Endothelial cell of umbilical vein (primary cell): ENCODE measurements at regions not wholly inside any gene's neighbourhood (a gene's known extent, or its start where the extent isn't known, plus 50 kb on each side); places are given as distances from the start of the nearest gene placed in this dataset.

ENCODE experiments used
- BruUV-seq: library from RNA; stranded (reverse); fragments of 400-500 nt; replicated peaks from 2 replicates; lab custom pipeline; 2021; lab: Mats Ljungman, UMichigan
- CTCF ChIA-PET: fragments of 300-600, 350-600 bp; sonication (Branson Sonifier 250); formaldehyde crosslinking; loops from one replicate; lab custom pipeline; 2021; ENCODE audit warnings: antibody characterized with exemption, inconsistent platforms; lab: Charles Lee
- POLR2A ChIA-PET: fragments of 300-600, 350-600 bp; sonication (Branson Sonifier 250); formaldehyde crosslinking; loops from one replicate; lab custom pipeline; 2021; ENCODE audit warnings: antibody characterized with exemption, inconsistent platforms; lab: Charles Lee
- DNase-seq: peaks from one replicate; pipeline ENCODE4 v3.0.0-alpha.2; 2011; ENCODE audit warnings: low read depth, low spot score
- FAIRE-seq: peaks from 2 replicates; lab custom pipeline; 2011; peaks lifted over from hg19 to GRCh38; lab: Jason Lieb, UNC
- H2AFZ ChIP-seq: 2 replicates; pipeline ENCODE4 v1.6.0; 2012; ENCODE audit warnings: low read depth, low read length, control low read depth, inconsistent platforms
- H3K27ac ChIP-seq: 2 replicates; pipeline ENCODE4 v1.5.1; 2011; ENCODE audit warnings: low read depth, mild to moderate bottlenecking, control low read depth, low read length, moderate library complexity; ENCODE audit not compliant: insufficient read depth
- H3K27me3 ChIP-seq, 2 experiments: 2 replicates each; pipeline versions ENCODE4 v1.6.0 to v1.6.1; 2011; ENCODE audit warnings: low read length in 2 of 2, mixed read lengths in 1 of 2; ENCODE audit not compliant: control insufficient read depth in 2 of 2, insufficient read depth in 2 of 2
- H3K36me3 ChIP-seq, 2 experiments: 2 replicates in 1 of 2; 3 replicates in 1 of 2; pipeline ENCODE4 v1.5.1; 2011; ENCODE audit warnings: low read length in 2 of 2, mild to moderate bottlenecking in 1 of 2, moderate library complexity in 1 of 2; ENCODE audit not compliant: control insufficient read depth in 2 of 2, insufficient read depth in 2 of 2; ENCODE audit errors: extremely low read depth in 1 of 2
- H3K4me1 ChIP-seq: 3 replicates; pipeline ENCODE4 v1.5.1; 2011; ENCODE audit warnings: mild to moderate bottlenecking, low read length; ENCODE audit not compliant: control insufficient read depth, insufficient read depth; ENCODE audit errors: extremely low read depth
- H3K4me2 ChIP-seq: 2 replicates; pipeline ENCODE4 v1.6.1; 2011; ENCODE audit warnings: low read length, control low read depth, mixed read lengths; ENCODE audit not compliant: insufficient read depth
- H3K4me3 ChIP-seq, 3 experiments: fragments of 200-600 bp in 1 of 3; sonication (generic), shearing (Covaris generic) in 1 of 3; replicated peaks in 1 of 3; 2 replicates each; pipeline ENCODE4 v1.5.1; 2011 to 2016; ENCODE audit warnings: control low read depth in 3 of 3, low read length in 3 of 3, mild to moderate bottlenecking in 2 of 3, inconsistent platforms in 1 of 3, low read depth in 1 of 3, moderate library complexity in 1 of 3; ENCODE audit not compliant: insufficient read depth in 1 of 3
- H3K79me2 ChIP-seq: 2 replicates; pipeline ENCODE4 v1.6.0; 2012; ENCODE audit warnings: low read length, inconsistent platforms; ENCODE audit not compliant: control insufficient read depth, insufficient read depth
- H3K9ac ChIP-seq: replicated peaks from 2 replicates; pipeline ENCODE3; 2011; ENCODE audit warnings: low read length, control low read depth; ENCODE audit not compliant: insufficient read depth; ENCODE audit errors: extremely low read depth
- H3K9me1 ChIP-seq: replicated peaks from 3 replicates; pipeline ENCODE4 v1.6.0; 2011; ENCODE audit warnings: mild to moderate bottlenecking, low read length; ENCODE audit not compliant: control insufficient read depth, insufficient read depth; ENCODE audit errors: extremely low read depth
- H3K9me3 ChIP-seq: replicated peaks from 2 replicates; pipeline ENCODE4 v1.5.1; 2012; ENCODE audit warnings: low read length, inconsistent platforms; ENCODE audit not compliant: control insufficient read depth, insufficient read depth
- H4K20me1 ChIP-seq: replicated peaks from 2 replicates; pipeline ENCODE3; 2011; ENCODE audit warnings: mild to moderate bottlenecking, low read length; ENCODE audit not compliant: control insufficient read depth, insufficient read depth; ENCODE audit errors: extremely low read depth
- CTCF ChIP-seq, 2 donors: IDR thresholded peaks; 1 replicate in 1 of 2; 2 replicates in 1 of 2; pipeline ENCODE4 v1.5.1; 2011; ENCODE audit warnings: low read length in 2 of 2, mild to moderate bottlenecking in 2 of 2, moderate library complexity in 2 of 2, control low read depth in 1 of 2, inconsistent platforms in 1 of 2, low read depth in 1 of 2; ENCODE audit not compliant: insufficient read depth in 1 of 2; ENCODE audit errors: extremely low read depth in 1 of 2
- EZH2 ChIP-seq: IDR thresholded peaks from 2 replicates; pipeline ENCODE4 v1.6.1; 2012; ENCODE audit warnings: borderline replicate concordance, low read depth, mild to moderate bottlenecking, moderate library complexity, low read length, inconsistent platforms; ENCODE audit not compliant: severe bottlenecking
- FOS ChIP-seq: IDR thresholded peaks from 2 replicates; pipeline ENCODE4 v1.6.1; 2011; ENCODE audit warnings: mild to moderate bottlenecking, low read length, moderate library complexity, borderline replicate concordance; ENCODE audit not compliant: insufficient read depth
- GATA2 ChIP-seq: IDR thresholded peaks from 2 replicates; pipeline ENCODE4 v1.7.0; 2011; ENCODE audit warnings: low read depth, mild to moderate bottlenecking, moderate library complexity, mixed read lengths, low read length; ENCODE audit not compliant: insufficient read length, insufficient read depth
- JUN ChIP-seq: IDR thresholded peaks from 2 replicates; pipeline ENCODE4 v1.6.1; 2011; ENCODE audit warnings: borderline replicate concordance, low read depth; ENCODE audit not compliant: insufficient read length, insufficient read depth
- MYC ChIP-seq: IDR thresholded peaks from one replicate; pipeline ENCODE4 v1.6.1; 2011; ENCODE audit warnings: mild to moderate bottlenecking, low read depth, low read length
- POLR2A ChIP-seq: IDR thresholded peaks from 2 replicates; pipeline ENCODE4 v1.6.1; 2012; ENCODE audit warnings: low read depth, mild to moderate bottlenecking, control low read depth, low read length
- POLR2AphosphoS5 ChIP-seq: IDR thresholded peaks from 2 replicates; pipeline ENCODE4 v1.6.1; 2012; ENCODE audit warnings: low read depth, mild to moderate bottlenecking, control low read depth, low read length, moderate library complexity; ENCODE audit not compliant: insufficient read depth
- dilution Hi-C: fragments of 300-500 bp; cut with MboI; formaldehyde crosslinking; loops from one replicate; pipeline ENCODE4 v1.15.0; 2019; ENCODE audit warnings: low sequenced_read_pairs; ENCODE audit not compliant: extremely low pct_ligation_motif_present
- intact Hi-C: fragments of 100-400 bp; cut with micrococcal nuclease; formaldehyde crosslinking; loops from one replicate; pipeline ENCODE4 v1.10.0; 2022
- TF ChIP-seq, protein P1 (sequence below): IDR thresholded peaks from 2 replicates; pipeline ENCODE4 v1.6.1; 2011; ENCODE audit not compliant: insufficient read depth, insufficient read length

DNA sequence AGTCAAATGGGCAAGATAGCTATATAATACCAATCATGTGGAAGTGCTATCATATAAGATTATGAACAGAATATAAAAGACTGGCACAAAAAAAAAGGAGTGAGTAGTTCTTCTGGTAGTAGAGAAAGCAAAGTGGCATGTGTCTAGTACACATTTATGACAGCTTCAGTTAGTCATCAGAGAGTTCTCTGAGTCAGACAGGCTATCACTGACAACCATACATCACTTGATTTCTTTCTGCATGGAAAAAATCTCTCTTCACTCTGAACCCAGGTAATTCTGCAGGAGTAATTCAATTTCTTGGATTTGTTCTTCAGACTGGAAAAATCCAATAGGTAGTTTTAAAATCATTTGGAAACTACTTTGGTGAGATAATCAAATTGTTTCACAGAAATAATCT is 286.8 kb upstream of the ANO3 start:
- Histone ChIP-seq H3K4me1 (no peaks in the 10 kb centered on the region), H3K9me3 (no peaks in the 10 kb centered on the region), H3K9ac (no peak overlapping the region), H3K79me2 (no peaks in the 10 kb centered on the region), H2AFZ (no peak overlapping the region), H3K36me3 (no peaks in the 10 kb centered on the region), H3K27me3 (no peaks in the 10 kb centered on the region), H3K27ac (no peak overlapping the region), H4K20me1 (no peaks in the 10 kb centered on the region), H3K9me1 (no peaks in the 10 kb centered on the region), H3K4me2 (no peak overlapping the region), H3K4me3 (no peak overlapping the region)
- ChIA-PET CTCF (interaction anchor here (1.1 to 1.4 kb wide), 2 partner anchors 12 to 63 kb away, joined by 3 to 4 read pairs; no protein-coding TSS in a partner anchor), POLR2A (no interaction called here)
- no peak for FAIRE-seq
- intact Hi-C loops (no loop called here), dilution Hi-C loops (no loop called here)
- TF ChIP-seq POLR2AphosphoS5 (no peak), POLR2A (no peak), MYC (no peak), EZH2 (no peak), GATA2 (no peak), CTCF (IDR thresholded peaks at IDR 0.05; ENCODE audit: extremely low read depth in 1 of 2, insufficient read depth in 1 of 2, low read depth in 1 of 2, low read length in 2 of 2) (no peak), JUN (no peak), FOS (no peak)
- TF ChIP-seq, protein P1, sequence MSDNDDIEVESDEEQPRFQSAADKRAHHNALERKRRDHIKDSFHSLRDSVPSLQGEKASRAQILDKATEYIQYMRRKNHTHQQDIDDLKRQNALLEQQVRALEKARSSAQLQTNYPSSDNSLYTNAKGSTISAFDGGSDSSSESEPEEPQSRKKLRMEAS: no peak
- no TSS peak for BruUV-seq
- DNase-seq: no peak
